ENCODE measurements at regions not wholly inside any gene's neighbourhood (a gene's known extent, or its start where the extent isn't known, plus 50 kb on each side); places are given as distances from the start of the nearest gene placed in this dataset.

- no peaks in the 10 kb centered on the region for H3K9me2 ChIP-seq (replicated peaks; ENCODE audit: control insufficient read depth, low read length)
- no peaks in the 10 kb centered on the region for H3K9me3 ChIP-seq (ENCODE audit: control insufficient read depth, insufficient read depth, low read length)
- TF ChIP-seq CTCF (IDR thresholded peaks at IDR 0.05; ENCODE audit: low read depth, low read length, poor library complexity, severe bottlenecking) (no peak), EZH2phosphoT487 (IDR thresholded peaks at IDR 0.05; ENCODE audit: borderline replicate concordance, low read length) (no peak)
- no peaks in the 10 kb centered on the region for H3K27me3 ChIP-seq (ENCODE audit: control insufficient read depth, low read length)
- H3K4me3 ChIP-seq (ENCODE audit: low read length) = no peak overlapping the region
- H3K27ac ChIP-seq (ENCODE audit: low read depth, low read length) = no peak overlapping the region
- no peaks in the 10 kb centered on the region for H3K79me2 ChIP-seq (ENCODE audit: control insufficient read depth, low read length)
- no peak overlapping the region for H3K4me2 ChIP-seq (ENCODE audit: low read length)
- H3F3A ChIP-seq (ENCODE audit: control insufficient read depth, insufficient read depth) = no peaks in the 10 kb centered on the region
- no peaks in the 10 kb centered on the region for H4K20me1 ChIP-seq (ENCODE audit: control insufficient read depth, insufficient read depth, low read depth, low read length)
- no peaks in the 10 kb centered on the region for H3K36me3 ChIP-seq (ENCODE audit: control insufficient read depth, low read length)
- H3K4me1 ChIP-seq (ENCODE audit: control insufficient read depth, low read length) = no peaks in the 10 kb centered on the region
Observed at GRCh38 chr2:240302933-240303595, 132.4 kb upstream of the GPC1 start.

DNA sequence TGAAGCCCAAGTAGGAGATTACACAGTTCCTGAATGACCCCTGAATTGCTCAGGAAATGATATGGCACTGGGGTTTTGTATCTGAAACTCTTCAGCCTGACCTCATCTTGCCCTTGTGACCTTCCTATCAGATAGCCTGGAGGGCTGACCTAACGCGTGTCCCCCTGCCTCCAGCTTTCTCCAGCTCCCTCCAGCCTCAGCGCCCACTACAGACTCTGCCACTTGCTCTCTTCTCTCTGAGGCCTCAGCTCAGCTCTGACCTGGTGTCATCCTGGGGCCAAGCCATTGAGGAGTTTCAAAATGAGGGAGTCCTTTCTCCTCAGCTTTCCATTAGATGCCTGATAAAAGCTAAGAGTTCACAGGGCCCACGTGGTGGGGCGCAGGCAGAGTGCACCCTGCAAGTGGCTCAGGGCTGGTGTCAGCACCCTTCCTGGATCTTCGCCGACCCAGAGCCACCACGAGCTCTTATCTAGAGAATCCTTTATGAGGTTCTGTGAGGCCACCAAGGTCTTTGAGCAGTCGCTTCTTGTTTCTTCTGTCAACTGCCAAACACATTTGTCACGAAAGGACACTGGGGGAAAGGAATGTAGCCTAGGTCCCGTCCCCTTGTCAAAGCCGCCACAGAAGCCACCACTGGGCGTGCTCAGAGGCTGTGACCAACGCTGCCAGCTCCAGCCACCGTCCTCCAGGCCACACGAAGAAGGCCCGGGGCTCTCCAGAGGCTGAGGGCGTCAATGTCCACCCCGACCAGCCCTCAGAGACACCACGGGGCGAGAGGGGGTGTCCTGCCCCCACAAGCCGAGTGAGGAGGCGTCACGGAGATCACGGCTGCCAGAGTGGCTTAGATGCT is 131.3 kb upstream of the GPC1 start:
- Histone ChIP-seq H3K9me2 (replicated peaks; ENCODE audit: control insufficient read depth, low read length) (no peaks in the 10 kb centered on the region), H4K20me1 (ENCODE audit: control insufficient read depth, insufficient read depth, low read depth, low read length) (no peaks in the 10 kb centered on the region), H3K9me3 (ENCODE audit: control insufficient read depth, insufficient read depth, low read length) (peaks cover 4% of the 10 kb centered on the region; the same call in 1 of the 2 replicates), H3K27me3 (ENCODE audit: control insufficient read depth, low read length) (no peaks in the 10 kb centered on the region), H3K36me3 (ENCODE audit: control insufficient read depth, low read length) (no peaks in the 10 kb centered on the region), H3K4me3 (ENCODE audit: low read length) (no peak overlapping the region), H3K79me2 (ENCODE audit: control insufficient read depth, low read length) (no peaks in the 10 kb centered on the region), H3K27ac (ENCODE audit: low read depth, low read length) (no peak overlapping the region), H3K4me2 (ENCODE audit: low read length) (no peak overlapping the region), H3K4me1 (ENCODE audit: control insufficient read depth, low read length) (no peaks in the 10 kb centered on the region), H3F3A (ENCODE audit: control insufficient read depth, insufficient read depth) (no peaks in the 10 kb centered on the region)
- TF ChIP-seq CTCF (IDR thresholded peaks at IDR 0.05; ENCODE audit: low read depth, low read length, poor library complexity, severe bottlenecking) (no peak), EZH2phosphoT487 (IDR thresholded peaks at IDR 0.05; ENCODE audit: borderline replicate concordance, low read length) (no peak)

GRCh38 chr2:240304746-240305161 is 130.7 kb upstream of the GPC1 start:
- Histone ChIP-seq H3K9me3 (ENCODE audit: control insufficient read depth, insufficient read depth, low read length) (peaks cover 7% of the 10 kb centered on the region; the same call in 1 of the 2 replicates), H3K4me2 (ENCODE audit: low read length) (no peak overlapping the region), H3K4me1 (ENCODE audit: control insufficient read depth, low read length) (no peaks in the 10 kb centered on the region), H3F3A (ENCODE audit: control insufficient read depth, insufficient read depth) (no peaks in the 10 kb centered on the region), H3K9me2 (replicated peaks; ENCODE audit: control insufficient read depth, low read length) (no peaks in the 10 kb centered on the region), H4K20me1 (ENCODE audit: control insufficient read depth, insufficient read depth, low read depth, low read length) (no peaks in the 10 kb centered on the region), H3K27ac (ENCODE audit: low read depth, low read length) (no peak overlapping the region), H3K27me3 (ENCODE audit: control insufficient read depth, low read length) (no peaks in the 10 kb centered on the region), H3K79me2 (ENCODE audit: control insufficient read depth, low read length) (no peaks in the 10 kb centered on the region), H3K4me3 (ENCODE audit: low read length) (no peak overlapping the region), H3K36me3 (ENCODE audit: control insufficient read depth, low read length) (no peaks in the 10 kb centered on the region)
- TF ChIP-seq CTCF (IDR thresholded peaks at IDR 0.05; ENCODE audit: low read depth, low read length, poor library complexity, severe bottlenecking) = no peak
- TF ChIP-seq EZH2phosphoT487 (IDR thresholded peaks at IDR 0.05; ENCODE audit: borderline replicate concordance, low read length) = no peak

All from DOHH2 (cell line).